ENCODE measurements at regions not wholly inside any gene's neighbourhood (a gene's known extent, or its start where the extent isn't known, plus 50 kb on each side); places are given as distances from the start of the nearest gene placed in this dataset.
"Not testable (repeated sequence)": the region's sequence is repeated elsewhere in the genome, so short reads cannot be mapped to it uniquely, and the experiment has no call there.

DNA sequence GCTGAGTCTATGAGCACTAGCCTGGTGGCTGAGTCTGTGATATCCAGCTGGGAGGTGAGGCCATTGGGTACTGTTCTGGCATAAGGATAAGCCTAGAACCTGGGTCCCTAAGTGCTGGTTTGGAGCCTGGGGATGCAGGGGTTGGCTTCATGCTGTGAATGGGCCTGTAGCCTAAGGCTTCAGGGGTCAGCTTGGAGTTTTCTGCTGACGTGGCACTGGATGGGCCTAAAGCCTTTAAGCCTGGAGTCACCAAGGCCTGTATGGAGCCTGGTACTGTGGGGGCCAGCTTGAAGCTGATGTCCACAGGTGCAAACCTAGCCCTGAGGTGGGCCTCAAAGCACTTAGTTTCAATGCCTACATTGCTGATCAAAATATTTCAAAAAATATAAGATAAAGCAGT lies 979.6 kb upstream of the POU3F4 start:
- no peak for DNase-seq
- no peak for ATAC-seq

DNA sequence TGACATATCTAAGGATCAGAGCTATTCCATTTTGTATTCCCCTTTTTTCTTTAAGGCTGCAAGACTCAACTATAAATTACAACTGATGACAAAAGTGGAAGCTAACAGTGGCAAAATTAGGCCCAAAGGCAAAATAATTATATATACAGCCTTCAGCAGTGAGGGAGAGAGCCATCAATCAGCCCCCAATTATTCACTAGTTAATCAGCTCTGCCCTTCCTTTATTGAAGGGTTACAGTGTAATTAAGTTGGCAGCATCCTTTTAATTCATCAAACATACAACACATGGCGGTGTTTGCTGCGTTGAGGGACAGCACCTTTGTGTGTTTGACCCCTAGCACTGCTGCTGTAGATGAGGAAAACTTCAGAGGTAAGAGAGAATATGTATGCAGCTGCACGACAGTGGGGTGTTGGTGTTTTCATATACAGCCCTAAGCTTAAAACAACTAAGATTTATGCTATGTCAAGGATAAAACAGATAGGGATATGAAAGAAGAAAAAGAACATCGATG lies 973.9 kb upstream of the POU3F4 start:
- H3K9me3 Mint-ChIP-seq (ENCODE audit: insufficient read depth), result no peaks in the 10 kb centered on the region
- CTCF ChIA-PET, result no interaction called here
- no peaks in the 10 kb centered on the region for H3K36me3 Mint-ChIP-seq (ENCODE audit: low read depth)
- DNase-seq, result no peak
- no peak overlapping the region for H3K27ac Mint-ChIP-seq
- no peaks in the 10 kb centered on the region for H3K27me3 Mint-ChIP-seq (ENCODE audit: low read depth)
- no peaks in the 10 kb centered on the region for H3K4me1 Mint-ChIP-seq (ENCODE audit: low read depth)
- no peak for ATAC-seq
- POLR2A ChIA-PET, result no interaction called here
- no peak overlapping the region for H3K4me3 Mint-ChIP-seq

More for the DNA sequence above, 979.6 kb upstream of the POU3F4 start:
- ChIA-PET CTCF (no interaction called here), POLR2A (no interaction called here)
- H3K9me3 Mint-ChIP-seq (ENCODE audit: insufficient read depth), result no peaks in the 10 kb centered on the region
- no peaks in the 10 kb centered on the region for H3K4me1 Mint-ChIP-seq (ENCODE audit: low read depth)
- H3K27me3 Mint-ChIP-seq (ENCODE audit: low read depth), result no peaks in the 10 kb centered on the region
- no peak overlapping the region for H3K4me3 Mint-ChIP-seq
- H3K36me3 Mint-ChIP-seq (ENCODE audit: low read depth), result no peaks in the 10 kb centered on the region
- H3K27ac Mint-ChIP-seq, result no peak overlapping the region

DNA sequence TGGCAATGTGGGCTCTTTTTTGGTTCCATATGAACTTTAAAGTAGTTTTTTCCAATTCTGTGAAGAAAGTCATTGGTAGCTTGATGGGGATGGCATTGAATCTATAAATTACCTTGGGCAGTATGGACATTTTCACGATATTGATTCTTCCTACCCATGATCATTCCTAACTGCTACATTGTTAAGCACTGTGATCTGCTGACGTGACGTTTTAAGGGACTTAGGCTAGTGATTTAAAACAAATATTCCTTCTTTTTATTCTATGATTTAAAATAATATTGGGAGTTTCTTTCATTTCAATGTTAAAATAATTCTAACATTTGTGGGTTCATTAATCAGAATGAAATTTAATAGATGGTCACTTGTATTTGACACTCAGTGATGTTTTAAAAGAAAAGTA lies 970.9 kb upstream of the POU3F4 start:
- POLR2A ChIA-PET; H3K36me3 Mint-ChIP-seq (ENCODE audit: low read depth); H3K27me3 Mint-ChIP-seq (ENCODE audit: low read depth); H3K4me3 Mint-ChIP-seq; H3K4me1 Mint-ChIP-seq (ENCODE audit: low read depth); DNase-seq; H3K9me3 Mint-ChIP-seq (ENCODE audit: insufficient read depth); H3K27ac Mint-ChIP-seq; ATAC-seq; CTCF ChIA-PET: not testable (repeated sequence)

DNA sequence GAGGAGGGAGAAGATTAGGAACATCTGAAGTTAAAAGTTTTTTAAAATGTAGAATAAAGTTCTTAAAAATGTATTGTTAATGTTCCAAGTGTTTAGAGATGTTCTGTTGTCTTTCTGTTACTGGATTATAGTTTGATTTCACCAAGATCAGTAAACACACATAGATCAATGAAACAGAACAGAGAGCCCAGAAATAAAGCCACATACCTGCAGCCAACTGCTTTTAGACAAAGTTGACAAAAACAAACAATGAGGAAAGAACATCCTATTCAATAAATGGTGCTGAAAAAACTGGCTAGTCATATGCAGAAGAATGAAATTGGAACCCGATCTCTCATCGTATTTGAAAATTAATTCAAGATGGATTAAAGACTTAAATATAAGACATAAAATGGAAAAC lies 966.3 kb upstream of the POU3F4 start:
- ATAC-seq (no peak), DNase-seq (no peak)
- no peaks in the 10 kb centered on the region for H3K27me3 Mint-ChIP-seq (ENCODE audit: low read depth)
- H3K36me3 Mint-ChIP-seq (ENCODE audit: low read depth), result no peaks in the 10 kb centered on the region
- H3K27ac Mint-ChIP-seq, result no peak overlapping the region
- no peaks in the 10 kb centered on the region for H3K4me1 Mint-ChIP-seq (ENCODE audit: low read depth)
- POLR2A ChIA-PET, result no interaction called here
- no peaks in the 10 kb centered on the region for H3K9me3 Mint-ChIP-seq (ENCODE audit: insufficient read depth)
- no peak overlapping the region for H3K4me3 Mint-ChIP-seq
- CTCF ChIA-PET, result no interaction called here

DNA sequence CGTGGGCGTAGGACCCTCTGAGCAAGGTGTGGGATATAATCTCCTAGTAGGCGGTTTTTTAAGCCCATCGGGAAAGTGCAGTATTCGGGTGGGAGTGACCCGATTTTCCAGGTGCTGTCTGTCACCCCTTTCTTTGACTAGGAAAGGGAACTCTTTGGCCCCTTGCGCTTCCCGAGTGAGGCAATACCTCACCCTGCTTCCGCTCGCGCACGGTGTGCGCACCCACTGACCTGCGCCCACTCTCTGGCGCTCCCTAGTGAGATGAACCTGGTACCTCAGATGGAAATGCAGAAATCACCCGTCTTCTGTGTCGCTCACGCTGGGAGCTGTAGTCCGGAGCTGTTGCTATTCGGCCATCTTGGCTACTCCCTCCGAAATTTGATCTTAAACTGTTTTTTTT lies 955.9 kb upstream of the POU3F4 start:
- H3K27ac Mint-ChIP-seq; POLR2A ChIA-PET; CTCF ChIA-PET; H3K36me3 Mint-ChIP-seq (ENCODE audit: low read depth); H3K4me3 Mint-ChIP-seq; H3K9me3 Mint-ChIP-seq (ENCODE audit: insufficient read depth); ATAC-seq; H3K4me1 Mint-ChIP-seq (ENCODE audit: low read depth); H3K27me3 Mint-ChIP-seq (ENCODE audit: low read depth); DNase-seq: not testable (repeated sequence)

DNA sequence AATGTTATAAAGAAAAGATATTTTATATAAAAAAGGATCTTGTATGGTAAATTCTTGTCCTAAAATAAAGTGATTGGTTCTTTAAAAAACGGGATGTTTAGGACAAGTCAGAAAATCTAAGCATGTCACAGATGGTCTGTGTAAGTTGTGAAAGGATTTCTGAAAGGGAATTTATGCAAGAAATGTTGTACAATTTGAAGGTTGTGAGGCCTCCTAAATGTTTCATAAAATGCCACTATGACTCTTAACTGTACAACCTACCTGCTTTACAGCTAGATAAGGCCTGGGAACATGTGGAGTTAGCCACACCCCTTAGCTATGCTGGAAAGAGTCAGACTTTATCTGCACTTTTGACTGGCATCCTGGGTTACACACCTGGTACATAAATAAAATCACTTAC lies 951.5 kb upstream of the POU3F4 start:
- no peak for ATAC-seq
- Mint-ChIP-seq H3K9me3 (ENCODE audit: insufficient read depth) (no peaks in the 10 kb centered on the region), H3K27me3 (ENCODE audit: low read depth) (no peaks in the 10 kb centered on the region), H3K4me3 (no peak overlapping the region), H3K36me3 (ENCODE audit: low read depth) (no peaks in the 10 kb centered on the region), H3K4me1 (ENCODE audit: low read depth) (no peaks in the 10 kb centered on the region), H3K27ac (no peak overlapping the region)
- POLR2A ChIA-PET, result no interaction called here
- DNase-seq, result no peak
- CTCF ChIA-PET, result no interaction called here

DNA sequence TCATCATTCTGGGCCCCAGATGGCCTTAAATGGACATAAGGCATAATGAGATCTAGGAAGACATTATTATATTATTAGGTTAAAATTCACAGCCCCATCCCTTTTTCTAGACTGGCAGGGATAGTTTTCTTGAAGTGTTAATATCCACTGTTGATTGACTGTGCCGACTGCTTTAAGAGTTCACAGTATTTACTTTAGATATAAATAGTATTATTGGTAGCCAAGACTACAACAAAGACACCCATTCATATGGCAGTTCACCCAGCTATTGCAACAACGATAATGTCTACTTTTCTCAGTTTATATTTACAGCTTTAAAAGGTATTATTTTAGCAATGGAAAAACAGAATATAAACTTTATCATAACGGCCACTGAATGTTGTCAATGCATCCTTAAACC lies 922.2 kb upstream of the POU3F4 start:
- no peaks in the 10 kb centered on the region for H3K4me1 Mint-ChIP-seq (ENCODE audit: low read depth)
- DNase-seq (no peak), ATAC-seq (no peak)

DNA sequence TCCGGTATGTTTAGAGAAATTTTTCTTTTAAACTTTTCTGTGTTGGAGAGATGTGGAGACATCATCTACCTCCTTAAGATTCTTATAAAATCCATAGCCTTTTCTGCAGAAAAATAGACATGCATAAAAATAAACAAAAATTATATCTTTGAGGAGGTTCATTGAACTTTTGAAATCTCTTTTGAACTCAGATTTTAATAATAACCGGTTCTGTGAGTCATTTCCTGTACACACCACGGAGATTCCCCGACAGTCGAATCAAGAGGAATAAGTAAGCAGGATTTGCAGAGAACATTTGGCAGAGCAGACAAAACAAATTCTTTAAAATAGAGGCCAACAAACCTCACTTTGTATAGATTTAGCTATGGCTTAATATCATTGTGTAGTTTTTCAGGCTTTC lies 918.7 kb upstream of the POU3F4 start:
- no peak for ATAC-seq
- Mint-ChIP-seq H3K36me3 (ENCODE audit: low read depth) (no peaks in the 10 kb centered on the region), H3K4me1 (ENCODE audit: low read depth) (no peaks in the 10 kb centered on the region), H3K27me3 (ENCODE audit: low read depth) (no peaks in the 10 kb centered on the region), H3K9me3 (ENCODE audit: insufficient read depth) (no peaks in the 10 kb centered on the region), H3K27ac (no peak overlapping the region), H3K4me3 (no peak overlapping the region)
- no peak for DNase-seq
- ChIA-PET CTCF (no interaction called here), POLR2A (no interaction called here)

More for the DNA sequence above, 922.2 kb upstream of the POU3F4 start:
- ChIA-PET POLR2A (no interaction called here), CTCF (no interaction called here)
- no peak overlapping the region for H3K4me3 Mint-ChIP-seq
- no peaks in the 10 kb centered on the region for H3K27me3 Mint-ChIP-seq (ENCODE audit: low read depth)
- H3K27ac Mint-ChIP-seq, result no peak overlapping the region
- H3K9me3 Mint-ChIP-seq (ENCODE audit: insufficient read depth), result no peaks in the 10 kb centered on the region
- no peaks in the 10 kb centered on the region for H3K36me3 Mint-ChIP-seq (ENCODE audit: low read depth)

DNA sequence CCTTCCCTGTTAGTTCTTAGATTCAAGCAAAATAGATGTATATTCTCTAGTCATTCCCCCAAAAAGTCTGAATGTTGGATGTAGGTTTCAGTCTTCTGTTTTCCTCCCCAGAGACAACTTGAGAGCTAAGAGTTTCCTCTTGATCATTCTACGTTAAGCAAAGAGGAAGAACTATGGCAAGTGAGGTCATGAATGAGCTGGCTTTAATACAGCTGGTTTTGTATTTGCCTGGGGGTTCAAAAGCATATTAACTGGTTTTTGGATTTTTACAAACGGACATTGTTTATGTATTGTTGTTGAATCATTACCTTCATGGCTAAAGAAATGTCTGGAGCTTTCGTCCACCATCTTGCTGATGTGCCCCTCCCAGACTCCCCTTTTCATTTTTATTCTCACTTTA lies 916.7 kb upstream of the POU3F4 start:
- ATAC-seq (no peak), DNase-seq (no peak)
- ChIA-PET CTCF (no interaction called here), POLR2A (no interaction called here)
- H3K4me1 Mint-ChIP-seq (ENCODE audit: low read depth), result no peaks in the 10 kb centered on the region
- no peak overlapping the region for H3K4me3 Mint-ChIP-seq
- H3K27me3 Mint-ChIP-seq (ENCODE audit: low read depth), result no peaks in the 10 kb centered on the region
- no peaks in the 10 kb centered on the region for H3K9me3 Mint-ChIP-seq (ENCODE audit: insufficient read depth)
- H3K27ac Mint-ChIP-seq, result no peak overlapping the region
- no peaks in the 10 kb centered on the region for H3K36me3 Mint-ChIP-seq (ENCODE audit: low read depth)

DNA sequence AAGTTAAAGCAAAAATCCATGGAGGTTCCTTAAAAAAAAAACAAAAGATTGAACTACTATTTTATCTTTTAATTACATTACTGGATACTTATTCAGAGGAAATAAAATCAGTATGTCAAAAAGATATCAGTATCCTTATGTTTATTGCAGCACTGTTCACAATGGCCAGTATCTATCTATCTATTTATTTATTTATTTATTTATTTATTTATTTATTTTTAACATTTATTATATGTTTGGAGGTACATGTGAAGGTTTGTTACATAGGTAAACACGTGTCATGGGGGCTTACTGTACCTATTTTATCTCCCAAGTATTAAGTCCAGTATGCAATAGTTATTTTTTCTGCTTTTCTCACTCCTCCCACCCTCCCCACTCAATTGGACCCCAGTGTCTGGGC lies 881.1 kb upstream of the POU3F4 start:
- no peaks in the 10 kb centered on the region for H3K4me1 Mint-ChIP-seq (ENCODE audit: low read depth)
- H3K27ac Mint-ChIP-seq, result no peak overlapping the region
- no peaks in the 10 kb centered on the region for H3K9me3 Mint-ChIP-seq (ENCODE audit: insufficient read depth)
- ATAC-seq (no peak), DNase-seq (no peak)
- H3K36me3 Mint-ChIP-seq (ENCODE audit: low read depth), result no peaks in the 10 kb centered on the region
- POLR2A ChIA-PET, result no interaction called here
- no peak overlapping the region for H3K4me3 Mint-ChIP-seq
- CTCF ChIA-PET, result no interaction called here
- H3K27me3 Mint-ChIP-seq (ENCODE audit: low read depth), result no peaks in the 10 kb centered on the region

DNA sequence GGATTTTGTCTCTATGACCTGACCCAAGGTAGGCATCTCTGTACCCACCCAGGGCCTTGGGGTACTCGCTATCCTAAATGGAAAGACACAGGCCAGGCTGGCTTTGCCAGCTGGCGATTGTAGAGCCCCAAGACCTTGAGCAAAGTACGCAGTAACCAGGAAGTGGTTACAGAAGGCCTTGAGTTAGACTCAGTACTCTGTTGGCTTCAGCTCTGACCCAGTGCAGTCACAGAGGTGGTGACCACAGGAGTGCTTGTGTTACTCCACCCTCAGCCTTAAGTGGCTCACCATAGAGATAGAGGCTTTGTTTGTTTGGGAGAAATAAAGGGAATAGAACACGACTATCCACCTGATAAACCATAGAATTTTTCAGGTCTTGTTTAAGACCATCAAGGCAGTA lies 880.5 kb upstream of the POU3F4 start:
- ATAC-seq, result no peak
- Mint-ChIP-seq H3K27ac (no peak overlapping the region), H3K27me3 (ENCODE audit: low read depth) (no peaks in the 10 kb centered on the region), H3K9me3 (ENCODE audit: insufficient read depth) (no peaks in the 10 kb centered on the region), H3K36me3 (ENCODE audit: low read depth) (no peaks in the 10 kb centered on the region), H3K4me3 (no peak overlapping the region), H3K4me1 (ENCODE audit: low read depth) (no peaks in the 10 kb centered on the region)
- ChIA-PET POLR2A (no interaction called here), CTCF (no interaction called here)
- no peak for DNase-seq

DNA sequence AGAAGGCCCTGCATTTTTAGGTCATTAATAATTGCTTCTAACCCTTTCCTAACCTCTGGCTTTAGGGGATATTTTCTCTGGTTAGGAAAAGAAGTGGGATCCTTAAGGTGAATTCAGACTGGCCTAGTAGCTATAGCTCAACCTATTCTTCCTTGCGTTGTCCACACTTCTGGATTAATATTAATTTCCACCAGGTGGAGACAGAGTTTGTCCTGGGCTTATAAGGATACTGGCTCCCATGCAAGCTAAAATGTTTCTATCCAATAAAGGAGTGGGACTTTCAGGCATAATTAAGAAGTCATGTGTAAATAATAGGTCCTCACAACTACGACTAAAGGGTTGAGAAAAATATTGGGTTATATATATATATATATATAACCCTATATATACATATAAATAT lies 860.0 kb upstream of the POU3F4 start:
- Mint-ChIP-seq H3K27me3 (ENCODE audit: low read depth) (no peaks in the 10 kb centered on the region), H3K4me1 (ENCODE audit: low read depth) (no peaks in the 10 kb centered on the region), H3K4me3 (no peak overlapping the region), H3K36me3 (ENCODE audit: low read depth) (no peaks in the 10 kb centered on the region), H3K9me3 (ENCODE audit: insufficient read depth) (no peaks in the 10 kb centered on the region), H3K27ac (no peak overlapping the region)
- ChIA-PET POLR2A (no interaction called here), CTCF (no interaction called here)
- DNase-seq (no peak), ATAC-seq (no peak)

DNA sequence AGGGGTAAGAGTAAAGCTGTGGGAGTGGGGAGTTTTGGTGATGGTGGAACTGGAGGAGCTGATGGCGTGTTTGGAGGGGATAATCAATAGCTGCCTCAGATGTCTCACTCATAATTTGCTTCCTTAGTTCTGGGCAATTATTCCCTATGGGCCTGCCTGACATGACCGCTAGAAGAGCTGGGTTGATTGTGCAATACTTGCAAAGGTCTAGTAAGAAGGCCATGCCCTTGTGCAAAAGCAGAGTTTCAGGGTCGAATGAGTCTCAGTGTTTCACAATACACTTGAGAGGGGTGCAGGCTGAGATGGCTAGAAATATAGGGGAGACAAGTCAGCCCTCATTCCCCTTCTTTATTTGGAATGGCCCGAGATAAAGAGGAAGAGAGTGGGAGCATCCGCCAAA lies 858.4 kb upstream of the POU3F4 start:
- no peak for DNase-seq
- ChIA-PET CTCF (no interaction called here), POLR2A (no interaction called here)
- Mint-ChIP-seq H3K27me3 (ENCODE audit: low read depth) (no peaks in the 10 kb centered on the region), H3K36me3 (ENCODE audit: low read depth) (no peaks in the 10 kb centered on the region), H3K4me3 (no peak overlapping the region), H3K9me3 (ENCODE audit: insufficient read depth) (no peaks in the 10 kb centered on the region), H3K27ac (no peak overlapping the region), H3K4me1 (ENCODE audit: low read depth) (no peaks in the 10 kb centered on the region)
- no peak for ATAC-seq
